ENCODE measurements at regions not wholly inside any gene's neighbourhood (a gene's known extent, or its start where the extent isn't known, plus 50 kb on each side); places are given as distances from the start of the nearest gene placed in this dataset.

DNA sequence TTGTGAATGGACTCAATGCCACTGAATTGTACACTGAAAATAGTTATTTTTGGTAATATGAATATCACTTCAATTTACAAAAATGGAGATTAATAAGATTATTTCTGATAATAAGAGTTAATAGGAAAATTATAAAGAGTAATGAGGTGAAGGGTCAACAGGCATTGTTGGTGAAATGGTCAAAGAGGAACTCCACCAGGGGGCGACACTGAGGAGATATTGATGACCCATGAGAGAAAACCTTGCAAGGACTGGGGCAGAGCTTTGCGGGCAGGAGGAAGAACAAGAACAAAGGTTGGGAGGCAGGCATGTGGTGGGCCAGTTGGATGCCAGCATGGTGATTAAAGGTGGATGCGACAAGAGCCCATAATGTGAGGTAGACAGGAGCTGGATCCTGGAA is 74.0 kb upstream of the XYLT1 start:
- no peak for DNase-seq
- TF ChIP-seq, protein P1, sequence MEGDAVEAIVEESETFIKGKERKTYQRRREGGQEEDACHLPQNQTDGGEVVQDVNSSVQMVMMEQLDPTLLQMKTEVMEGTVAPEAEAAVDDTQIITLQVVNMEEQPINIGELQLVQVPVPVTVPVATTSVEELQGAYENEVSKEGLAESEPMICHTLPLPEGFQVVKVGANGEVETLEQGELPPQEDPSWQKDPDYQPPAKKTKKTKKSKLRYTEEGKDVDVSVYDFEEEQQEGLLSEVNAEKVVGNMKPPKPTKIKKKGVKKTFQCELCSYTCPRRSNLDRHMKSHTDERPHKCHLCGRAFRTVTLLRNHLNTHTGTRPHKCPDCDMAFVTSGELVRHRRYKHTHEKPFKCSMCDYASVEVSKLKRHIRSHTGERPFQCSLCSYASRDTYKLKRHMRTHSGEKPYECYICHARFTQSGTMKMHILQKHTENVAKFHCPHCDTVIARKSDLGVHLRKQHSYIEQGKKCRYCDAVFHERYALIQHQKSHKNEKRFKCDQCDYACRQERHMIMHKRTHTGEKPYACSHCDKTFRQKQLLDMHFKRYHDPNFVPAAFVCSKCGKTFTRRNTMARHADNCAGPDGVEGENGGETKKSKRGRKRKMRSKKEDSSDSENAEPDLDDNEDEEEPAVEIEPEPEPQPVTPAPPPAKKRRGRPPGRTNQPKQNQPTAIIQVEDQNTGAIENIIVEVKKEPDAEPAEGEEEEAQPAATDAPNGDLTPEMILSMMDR (IDR thresholded peaks at IDR 0.05) = no peak
- TF ChIP-seq POLR2A (IDR thresholded peaks at IDR 0.05) (no peak), EP300 (IDR thresholded peaks at IDR 0.05) (no peak)
- Histone ChIP-seq H3K4me3 (no peak overlapping the region), H3K36me3 (no peaks in the 10 kb centered on the region), H3K27ac (no peak overlapping the region), H3K4me1 (ENCODE audit: insufficient read depth) (no peaks in the 10 kb centered on the region), H3K27me3 (no peaks in the 10 kb centered on the region), H3K9me3 (no peaks in the 10 kb centered on the region)
- WGBS, 3 donors = 61 to 70% (median 69%) methylated on average over 3 of the region's 3 CpGs
- intact Hi-C loops (cut with DNase I) = no loop called here

DNA sequence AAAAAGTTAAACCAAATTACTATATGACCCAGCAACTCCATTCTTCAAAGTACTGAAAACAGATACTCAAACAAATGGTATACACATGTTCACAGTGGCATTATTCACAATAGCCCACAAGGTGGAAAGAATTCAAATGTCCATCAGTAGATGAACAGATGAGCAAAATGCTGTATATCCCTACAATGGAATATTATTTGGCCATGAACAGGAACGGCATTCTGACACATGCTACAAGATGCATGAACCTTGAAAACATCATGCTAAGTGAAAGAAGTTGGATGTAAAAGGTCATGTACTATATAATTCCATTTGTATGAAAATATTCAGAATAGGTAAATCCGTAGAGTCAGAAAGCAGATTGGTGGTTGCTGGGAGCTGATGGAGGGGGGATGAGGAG is 73.5 kb upstream of the XYLT1 start:
- WGBS, 3 donors = 88 to 94% (median 89%) methylated on average over 2 of the region's 2 CpGs
- intact Hi-C loops (cut with DNase I) = no loop called here

DNA sequence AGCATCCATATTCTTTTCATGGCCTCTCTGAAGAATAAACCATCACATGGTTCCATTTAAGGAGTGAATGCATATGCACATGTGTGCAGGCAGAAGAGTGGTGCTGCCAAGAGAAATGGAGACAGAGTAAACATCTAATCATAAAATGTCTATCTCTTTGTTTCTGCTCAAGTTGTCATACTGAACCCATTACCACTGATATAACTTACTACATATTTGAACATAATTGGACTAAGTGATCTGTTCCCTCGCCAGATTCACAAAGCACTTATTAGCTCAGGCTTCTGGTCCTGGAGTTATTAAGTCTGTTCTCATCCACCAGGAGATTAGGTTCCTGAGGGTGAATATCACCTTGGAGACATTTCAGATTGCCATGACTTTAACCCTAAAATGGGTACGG is 72.3 kb upstream of the XYLT1 start:
- H3K9me3 ChIP-seq = no peaks in the 10 kb centered on the region
- intact Hi-C loops (cut with DNase I) = no loop called here
- no peaks in the 10 kb centered on the region for H3K4me1 ChIP-seq (ENCODE audit: insufficient read depth)
- WGBS, 3 donors = 67 to 89% (median 84%) methylated on average over 2 of the region's 2 CpGs
- H3K36me3 ChIP-seq = no peaks in the 10 kb centered on the region
- DNase-seq = no peak
- no peak overlapping the region for H3K4me3 ChIP-seq
- H3K27me3 ChIP-seq = no peaks in the 10 kb centered on the region
- TF ChIP-seq EP300 (IDR thresholded peaks at IDR 0.05) (no peak), POLR2A (IDR thresholded peaks at IDR 0.05) (no peak)
- TF ChIP-seq, protein P1 (IDR thresholded peaks at IDR 0.05) = no peak
- H3K27ac ChIP-seq = no peak overlapping the region

More for the DNA sequence above, 73.5 kb upstream of the XYLT1 start:
- DNase-seq = no peak
- no peaks in the 10 kb centered on the region for H3K4me1 ChIP-seq (ENCODE audit: insufficient read depth)
- no peaks in the 10 kb centered on the region for H3K27me3 ChIP-seq
- H3K27ac ChIP-seq = no peak overlapping the region
- TF ChIP-seq, protein P1 (IDR thresholded peaks at IDR 0.05) = no peak
- no peak for TF ChIP-seq POLR2A (IDR thresholded peaks at IDR 0.05)
- no peak for TF ChIP-seq EP300 (IDR thresholded peaks at IDR 0.05)
- no peaks in the 10 kb centered on the region for H3K36me3 ChIP-seq
- no peaks in the 10 kb centered on the region for H3K9me3 ChIP-seq
- H3K4me3 ChIP-seq = no peak overlapping the region

DNA sequence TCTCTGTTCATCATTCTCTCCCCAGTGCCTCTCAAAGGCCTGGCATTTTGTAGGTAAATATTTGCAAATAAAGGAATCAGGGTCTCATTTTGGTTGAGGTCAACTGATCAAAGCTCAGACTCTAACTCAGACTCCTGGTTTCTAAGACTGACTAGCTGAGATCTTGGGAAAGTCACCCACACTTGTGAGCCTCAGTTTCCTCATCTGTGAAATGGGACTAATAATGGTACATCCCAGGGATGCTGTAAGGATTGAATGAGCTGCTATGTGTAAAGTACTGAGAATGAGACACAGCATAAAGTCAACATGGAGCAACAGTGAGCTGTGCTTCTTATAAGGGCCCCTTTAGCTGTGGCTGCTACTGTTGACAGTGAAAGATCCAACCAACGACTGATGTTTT is 70.6 kb upstream of the XYLT1 start:
- no peaks in the 10 kb centered on the region for H3K27me3 ChIP-seq
- H3K4me1 ChIP-seq (ENCODE audit: insufficient read depth) = no peaks in the 10 kb centered on the region
- 77 to 88% (median 82%) methylated on average over 1 of the region's 1 CpG for WGBS, 3 donors

More for the DNA sequence above, 70.6 kb upstream of the XYLT1 start:
- TF ChIP-seq POLR2A (IDR thresholded peaks at IDR 0.05) = no peak
- TF ChIP-seq EP300 (IDR thresholded peaks at IDR 0.05) = no peak
- TF ChIP-seq, protein P1 (IDR thresholded peaks at IDR 0.05) = no peak
- Histone ChIP-seq H3K4me3 (no peak overlapping the region), H3K36me3 (no peaks in the 10 kb centered on the region), H3K9me3 (no peaks in the 10 kb centered on the region), H3K27ac (no peak overlapping the region)
- intact Hi-C loops (cut with DNase I) = no loop called here
- no peak for DNase-seq

All from ovary (tissue), 7 donors.